ENCODE measurements at regions not wholly inside any gene's neighbourhood (a gene's known extent, or its start where the extent isn't known, plus 50 kb on each side); places are given as distances from the start of the nearest gene placed in this dataset.

DNA sequence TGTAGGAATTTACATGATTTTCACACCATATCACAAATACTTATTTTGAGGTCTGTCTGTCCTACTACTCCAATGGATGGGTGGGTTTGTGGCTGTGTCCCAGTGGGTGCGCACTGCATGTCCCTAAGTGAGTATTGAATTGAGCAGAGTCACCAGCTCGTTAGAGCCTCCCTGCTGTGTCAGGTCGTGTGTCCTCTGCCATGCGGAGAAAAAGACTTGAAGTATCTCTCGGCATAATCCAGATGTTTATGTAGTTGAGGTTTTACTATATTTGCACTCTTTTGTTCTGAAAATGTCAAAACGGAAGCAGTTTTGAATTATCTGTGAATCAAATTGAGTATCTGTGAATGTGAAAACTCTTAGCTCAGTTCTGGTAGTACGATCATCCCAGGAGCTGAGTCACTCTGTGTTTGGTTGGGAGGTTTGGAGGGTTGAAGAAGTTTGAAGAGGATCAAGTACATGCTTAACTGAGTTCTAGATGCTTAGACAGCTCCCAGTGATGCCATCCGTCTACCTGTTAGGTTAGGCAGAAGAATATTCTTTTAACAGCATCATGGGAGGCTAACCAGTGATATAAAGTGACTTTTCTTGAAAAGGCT lies 194.2 kb downstream of the TENT4A start:
- CTCF ChIA-PET = interaction anchor here (0.9 to 1.0 kb wide), 2 partner anchors 88 to 171 kb away, joined by 3 to 5 read pairs; no protein-coding TSS in a partner anchor
- POLR2A ChIA-PET = no interaction called here
- TF ChIP-seq, protein P1, sequence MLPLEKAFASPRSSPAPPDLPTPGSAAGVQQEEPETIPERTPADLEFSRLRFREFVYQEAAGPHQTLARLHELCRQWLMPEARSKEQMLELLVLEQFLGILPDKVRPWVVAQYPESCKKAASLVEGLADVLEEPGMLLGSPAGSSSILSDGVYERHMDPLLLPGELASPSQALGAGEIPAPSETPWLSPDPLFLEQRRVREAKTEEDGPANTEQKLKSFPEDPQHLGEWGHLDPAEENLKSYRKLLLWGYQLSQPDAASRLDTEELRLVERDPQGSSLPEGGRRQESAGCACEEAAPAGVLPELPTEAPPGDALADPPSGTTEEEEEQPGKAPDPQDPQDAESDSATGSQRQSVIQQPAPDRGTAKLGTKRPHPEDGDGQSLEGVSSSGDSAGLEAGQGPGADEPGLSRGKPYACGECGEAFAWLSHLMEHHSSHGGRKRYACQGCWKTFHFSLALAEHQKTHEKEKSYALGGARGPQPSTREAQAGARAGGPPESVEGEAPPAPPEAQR (CRISPR knock-in tag; IDR thresholded peaks at IDR 0.05) = no peak
- TF ChIP-seq, protein P2, sequence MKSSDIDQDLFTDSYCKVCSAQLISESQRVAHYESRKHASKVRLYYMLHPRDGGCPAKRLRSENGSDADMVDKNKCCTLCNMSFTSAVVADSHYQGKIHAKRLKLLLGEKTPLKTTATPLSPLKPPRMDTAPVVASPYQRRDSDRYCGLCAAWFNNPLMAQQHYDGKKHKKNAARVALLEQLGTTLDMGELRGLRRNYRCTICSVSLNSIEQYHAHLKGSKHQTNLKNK (CRISPR knock-in tag; IDR thresholded peaks at IDR 0.05) = no peak
- TF ChIP-seq GRHL2 (CRISPR knock-in tag; IDR thresholded peaks at IDR 0.05; ENCODE audit: insufficient replicate concordance, severe bottlenecking) (no peak), PRDM15 (CRISPR knock-in tag; IDR thresholded peaks at IDR 0.05) (no peak)
- Mint-ChIP-seq H3K27ac (no peak overlapping the region), H3K36me3 (no peaks in the 10 kb centered on the region), H3K4me3 (no peak overlapping the region), H3K27me3 (ENCODE audit: low read depth) (no peaks in the 10 kb centered on the region), H3K4me1 (peaks cover 9% of the 10 kb centered on the region; the same call in 1 of the 2 replicates), H3K9me3 (no peaks in the 10 kb centered on the region)
- no peak for DNase-seq (ENCODE audit: low spot score)
- no peak for ATAC-seq

- TF ChIP-seq, protein P3, sequence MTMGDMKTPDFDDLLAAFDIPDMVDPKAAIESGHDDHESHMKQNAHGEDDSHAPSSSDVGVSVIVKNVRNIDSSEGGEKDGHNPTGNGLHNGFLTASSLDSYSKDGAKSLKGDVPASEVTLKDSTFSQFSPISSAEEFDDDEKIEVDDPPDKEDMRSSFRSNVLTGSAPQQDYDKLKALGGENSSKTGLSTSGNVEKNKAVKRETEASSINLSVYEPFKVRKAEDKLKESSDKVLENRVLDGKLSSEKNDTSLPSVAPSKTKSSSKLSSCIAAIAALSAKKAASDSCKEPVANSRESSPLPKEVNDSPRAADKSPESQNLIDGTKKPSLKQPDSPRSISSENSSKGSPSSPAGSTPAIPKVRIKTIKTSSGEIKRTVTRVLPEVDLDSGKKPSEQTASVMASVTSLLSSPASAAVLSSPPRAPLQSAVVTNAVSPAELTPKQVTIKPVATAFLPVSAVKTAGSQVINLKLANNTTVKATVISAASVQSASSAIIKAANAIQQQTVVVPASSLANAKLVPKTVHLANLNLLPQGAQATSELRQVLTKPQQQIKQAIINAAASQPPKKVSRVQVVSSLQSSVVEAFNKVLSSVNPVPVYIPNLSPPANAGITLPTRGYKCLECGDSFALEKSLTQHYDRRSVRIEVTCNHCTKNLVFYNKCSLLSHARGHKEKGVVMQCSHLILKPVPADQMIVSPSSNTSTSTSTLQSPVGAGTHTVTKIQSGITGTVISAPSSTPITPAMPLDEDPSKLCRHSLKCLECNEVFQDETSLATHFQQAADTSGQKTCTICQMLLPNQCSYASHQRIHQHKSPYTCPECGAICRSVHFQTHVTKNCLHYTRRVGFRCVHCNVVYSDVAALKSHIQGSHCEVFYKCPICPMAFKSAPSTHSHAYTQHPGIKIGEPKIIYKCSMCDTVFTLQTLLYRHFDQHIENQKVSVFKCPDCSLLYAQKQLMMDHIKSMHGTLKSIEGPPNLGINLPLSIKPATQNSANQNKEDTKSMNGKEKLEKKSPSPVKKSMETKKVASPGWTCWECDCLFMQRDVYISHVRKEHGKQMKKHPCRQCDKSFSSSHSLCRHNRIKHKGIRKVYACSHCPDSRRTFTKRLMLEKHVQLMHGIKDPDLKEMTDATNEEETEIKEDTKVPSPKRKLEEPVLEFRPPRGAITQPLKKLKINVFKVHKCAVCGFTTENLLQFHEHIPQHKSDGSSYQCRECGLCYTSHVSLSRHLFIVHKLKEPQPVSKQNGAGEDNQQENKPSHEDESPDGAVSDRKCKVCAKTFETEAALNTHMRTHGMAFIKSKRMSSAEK (CRISPR knock-in tag; IDR thresholded peaks at IDR 0.05; ENCODE audit: borderline replicate concordance) = no peak
- TF ChIP-seq ZNF416 (CRISPR knock-in tag; IDR thresholded peaks at IDR 0.05) (no peak), KAT7 (CRISPR knock-in tag; IDR thresholded peaks at IDR 0.05; ENCODE audit: borderline replicate concordance) (no peak), TP53 (CRISPR knock-in tag; IDR thresholded peaks at IDR 0.05) (no peak)
- peaks cover 9% of the 10 kb centered on the region; the same call in 1 of the 2 replicates for H3K4me1 Mint-ChIP-seq
- H3K9me3 Mint-ChIP-seq = no peaks in the 10 kb centered on the region
- H3K36me3 Mint-ChIP-seq = no peaks in the 10 kb centered on the region
- H3K27me3 Mint-ChIP-seq (ENCODE audit: low read depth) = no peaks in the 10 kb centered on the region
- CTCF ChIA-PET = no interaction called here
- no peak overlapping the region for H3K4me3 Mint-ChIP-seq
- no peak overlapping the region for H3K27ac Mint-ChIP-seq
- POLR2A ChIA-PET = no interaction called here
- DNase-seq (ENCODE audit: low spot score) = no peak
- no peak for ATAC-seq
These were observed 196.7 kb downstream of the TENT4A start for GRCh38 chr5:6909901-6910300.

DNA sequence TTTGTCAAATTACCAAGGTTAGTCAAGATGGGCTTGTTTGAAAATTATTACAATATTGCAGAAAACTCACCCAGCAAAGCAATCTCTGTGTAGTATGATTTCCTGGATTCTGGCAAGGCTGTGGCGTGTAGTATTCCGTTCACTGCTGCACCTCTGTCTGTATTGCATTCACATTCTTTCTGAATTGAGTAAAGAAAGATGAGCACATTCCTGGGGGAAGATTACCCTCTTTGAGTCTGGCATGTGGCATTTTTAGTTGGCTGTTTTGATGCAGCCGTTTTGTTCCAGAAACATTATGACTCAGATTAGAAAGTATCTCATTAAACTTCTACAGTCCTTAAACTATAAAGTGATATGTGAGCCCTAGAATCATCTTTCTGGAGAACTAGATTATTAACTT lies 197.7 kb downstream of the TENT4A start:
- POLR2A ChIA-PET = no interaction called here
- Mint-ChIP-seq H3K4me1 (peaks cover 9% of the 10 kb centered on the region; the same call in 1 of the 2 replicates), H3K36me3 (no peaks in the 10 kb centered on the region), H3K27ac (no peak overlapping the region), H3K9me3 (no peaks in the 10 kb centered on the region), H3K27me3 (ENCODE audit: low read depth) (no peaks in the 10 kb centered on the region; the same call in 1 of the 2 replicates), H3K4me3 (no peak overlapping the region)
- no peak for ATAC-seq
- CTCF ChIA-PET = no interaction called here
- no peak for DNase-seq (ENCODE audit: low spot score)
- TF ChIP-seq ZNF263 (CRISPR knock-in tag; IDR thresholded peaks at IDR 0.05; ENCODE audit: low read depth) (no peak), CREM (CRISPR knock-in tag; IDR thresholded peaks at IDR 0.05) (no peak), ZNF138 (CRISPR knock-in tag; conservative IDR thresholded peaks at IDR 0.05) (no peak), E2F1 (CRISPR knock-in tag; IDR thresholded peaks at IDR 0.05) (no peak), HMGA2 (CRISPR knock-in tag; IDR thresholded peaks at IDR 0.05) (no peak), CBFB (CRISPR knock-in tag; IDR thresholded peaks at IDR 0.05; ENCODE audit: low read depth) (no peak), ZNF423 (CRISPR knock-in tag; IDR thresholded peaks at IDR 0.05) (no peak)
- TF ChIP-seq, protein P4, sequence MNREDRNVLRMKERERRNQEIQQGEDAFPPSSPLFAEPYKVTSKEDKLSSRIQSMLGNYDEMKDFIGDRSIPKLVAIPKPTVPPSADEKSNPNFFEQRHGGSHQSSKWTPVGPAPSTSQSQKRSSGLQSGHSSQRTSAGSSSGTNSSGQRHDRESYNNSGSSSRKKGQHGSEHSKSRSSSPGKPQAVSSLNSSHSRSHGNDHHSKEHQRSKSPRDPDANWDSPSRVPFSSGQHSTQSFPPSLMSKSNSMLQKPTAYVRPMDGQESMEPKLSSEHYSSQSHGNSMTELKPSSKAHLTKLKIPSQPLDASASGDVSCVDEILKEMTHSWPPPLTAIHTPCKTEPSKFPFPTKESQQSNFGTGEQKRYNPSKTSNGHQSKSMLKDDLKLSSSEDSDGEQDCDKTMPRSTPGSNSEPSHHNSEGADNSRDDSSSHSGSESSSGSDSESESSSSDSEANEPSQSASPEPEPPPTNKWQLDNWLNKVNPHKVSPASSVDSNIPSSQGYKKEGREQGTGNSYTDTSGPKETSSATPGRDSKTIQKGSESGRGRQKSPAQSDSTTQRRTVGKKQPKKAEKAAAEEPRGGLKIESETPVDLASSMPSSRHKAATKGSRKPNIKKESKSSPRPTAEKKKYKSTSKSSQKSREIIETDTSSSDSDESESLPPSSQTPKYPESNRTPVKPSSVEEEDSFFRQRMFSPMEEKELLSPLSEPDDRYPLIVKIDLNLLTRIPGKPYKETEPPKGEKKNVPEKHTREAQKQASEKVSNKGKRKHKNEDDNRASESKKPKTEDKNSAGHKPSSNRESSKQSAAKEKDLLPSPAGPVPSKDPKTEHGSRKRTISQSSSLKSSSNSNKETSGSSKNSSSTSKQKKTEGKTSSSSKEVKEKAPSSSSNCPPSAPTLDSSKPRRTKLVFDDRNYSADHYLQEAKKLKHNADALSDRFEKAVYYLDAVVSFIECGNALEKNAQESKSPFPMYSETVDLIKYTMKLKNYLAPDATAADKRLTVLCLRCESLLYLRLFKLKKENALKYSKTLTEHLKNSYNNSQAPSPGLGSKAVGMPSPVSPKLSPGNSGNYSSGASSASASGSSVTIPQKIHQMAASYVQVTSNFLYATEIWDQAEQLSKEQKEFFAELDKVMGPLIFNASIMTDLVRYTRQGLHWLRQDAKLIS (CRISPR knock-in tag; IDR thresholded peaks at IDR 0.05; ENCODE audit: borderline replicate concordance) = no peak
